B cell (primary cell): ENCODE measurements at regions not wholly inside any gene's neighbourhood (a gene's known extent, or its start where the extent isn't known, plus 50 kb on each side); places are given as distances from the start of the nearest gene placed in this dataset.

Experiments
- ATAC-seq: fragments of 200-7000 bp; cut with Tn5 transposase; one replicate; pipeline ENCODE4 v1.10.0; 2021; ENCODE audit warnings: low read depth, mild to moderate bottlenecking, moderate number of reproducible peaks, moderate library complexity
- CTCF ChIA-PET: fragments of 350-600 bp; sonication (Branson Sonifier 250); formaldehyde crosslinking; loops from one replicate; lab custom pipeline; 2021; ENCODE audit warnings: antibody characterized with exemption, inconsistent platforms; lab: Charles Lee
- POLR2A ChIA-PET: fragments of 350-600 bp; sonication (Branson Sonifier 250); formaldehyde crosslinking; loops from one replicate; lab custom pipeline; 2021; ENCODE audit warnings: antibody characterized with exemption; lab: Charles Lee
- DNase-seq: peaks from one replicate; pipeline ENCODE4 v3.0.0; 2013
- H2AFZ ChIP-seq: 2 replicates; pipeline ENCODE4 v1.6.1; 2012; ENCODE audit warnings: mild to moderate bottlenecking, low read depth, low read length; ENCODE audit not compliant: insufficient read depth, poor library complexity, severe bottlenecking
- H3K27ac ChIP-seq, 2 donors: 1 replicate in 1 of 2; 2 replicates in 1 of 2; pipeline ENCODE4 v1.5.1; 2012 to 2013; ENCODE audit warnings: low read length in 2 of 2, mild to moderate bottlenecking in 2 of 2, moderate library complexity in 1 of 2
- H3K27me3 ChIP-seq, 4 experiments: fragments of 200-600 bp in 1 of 4; sonication (generic) in 1 of 4; replicated peaks in 1 of 4; 1 replicate in 2 of 4; 2 replicates in 2 of 4; pipeline versions ENCODE4 v1.6.1 to v1.7.0; 2013 to 2016; ENCODE audit warnings: low read length in 3 of 4, mild to moderate bottlenecking in 2 of 4, mixed read lengths in 1 of 4, moderate library complexity in 1 of 4; ENCODE audit not compliant: insufficient read depth in 4 of 4, control insufficient read depth in 3 of 4; ENCODE audit errors: control extremely low read depth in 1 of 4
- H3K36me3 ChIP-seq, 2 experiments: replicated peaks in 1 of 2; 1 replicate in 1 of 2; 2 replicates in 1 of 2; pipeline versions ENCODE4 v1.6.1 to v1.7.1; 2013; ENCODE audit warnings: low read length in 1 of 2; ENCODE audit not compliant: insufficient read depth in 2 of 2, control insufficient read depth in 1 of 2; ENCODE audit errors: control extremely low read depth in 1 of 2, extremely low read depth in 1 of 2
- H3K4me1 ChIP-seq, 2 donors: fragments of 200-600 bp in 1 of 2; sonication (generic) in 1 of 2; 1 replicate in 1 of 2; 2 replicates in 1 of 2; pipeline versions ENCODE4 v1.5.1 to v1.6.1; 2013 to 2017; ENCODE audit warnings: low read length in 2 of 2; ENCODE audit not compliant: control insufficient read depth in 2 of 2, insufficient read depth in 2 of 2
- H3K4me2 ChIP-seq: replicated peaks from 2 replicates; pipeline ENCODE3; 2012; ENCODE audit warnings: mild to moderate bottlenecking, low read depth, low read length; ENCODE audit not compliant: poor library complexity, severe bottlenecking
- H3K4me3 ChIP-seq, 5 experiments: fragments of 200-600 bp in 1 of 5; sonication (generic) in 1 of 5; 1 replicate in 3 of 5; 2 replicates in 2 of 5; pipeline versions ENCODE4 v1.5.1 to v1.7.0; 2011 to 2016; ENCODE audit warnings: low read length in 4 of 5, mild to moderate bottlenecking in 4 of 5, low read depth in 2 of 5, control low read depth in 1 of 5, moderate library complexity in 1 of 5; ENCODE audit not compliant: insufficient read depth in 1 of 5; ENCODE audit errors: control extremely low read depth in 1 of 5, extremely low read depth in 1 of 5
- H3K79me2 ChIP-seq: fragments of 200-600 bp; sonication (generic); one replicate; pipeline ENCODE4 v1.6.0; 2016; ENCODE audit warnings: low read length; ENCODE audit not compliant: control insufficient read depth, insufficient read depth
- H3K9ac ChIP-seq: fragments of 200-600 bp; sonication (generic); 2 replicates; pipeline ENCODE4 v1.6.1; 2017; ENCODE audit warnings: mild to moderate bottlenecking, low read length, moderate library complexity
- H3K9me3 ChIP-seq, 3 donors: one replicate each; pipeline versions ENCODE4 v1.6.1 to v1.7.1; 2013; ENCODE audit warnings: low read length in 2 of 3; ENCODE audit not compliant: control insufficient read depth in 2 of 3, insufficient read depth in 1 of 3; ENCODE audit errors: control extremely low read depth in 1 of 3
- H4K20me1 ChIP-seq: 2 replicates; pipeline ENCODE4 v1.6.0; 2012; ENCODE audit warnings: mild to moderate bottlenecking, low read length; ENCODE audit not compliant: insufficient read depth, control insufficient read depth, poor library complexity, severe bottlenecking
- H3K27ac Mint-ChIP-seq: one replicate; pipeline ENCODE4 v1.8.0; 2021; ENCODE audit warnings: mixed read lengths
- H3K27me3 Mint-ChIP-seq: one replicate; pipeline ENCODE4 v1.8.0; 2021; ENCODE audit warnings: mixed read lengths
- H3K4me1 Mint-ChIP-seq: one replicate; pipeline ENCODE4 v1.8.0; 2021; ENCODE audit warnings: mixed read lengths
- H3K4me3 Mint-ChIP-seq: one replicate; pipeline ENCODE4 v1.8.0; 2021; ENCODE audit warnings: mixed read lengths
- H3K9me3 Mint-ChIP-seq: one replicate; pipeline ENCODE4 v1.8.0; 2022; ENCODE audit warnings: mixed read lengths; ENCODE audit not compliant: insufficient read depth
- EZH2 ChIP-seq: IDR thresholded peaks from 2 replicates; pipeline ENCODE4 v1.6.1; 2012; ENCODE audit warnings: borderline replicate concordance, low read depth, mild to moderate bottlenecking, moderate library complexity, low read length; ENCODE audit not compliant: insufficient read depth, poor library complexity, severe bottlenecking
- WGBS: methylation state at CpG from one replicate; pipeline ENCODE4 v1.1.5; 2013; ENCODE audit warnings: missing lambda C conversion rate; ENCODE audit not compliant: insufficient coverage; 5-methylcytosine and 5-hydroxymethylcytosine counted together
- intact Hi-C: fragments of 100-400 bp; cut with micrococcal nuclease; formaldehyde crosslinking; loops from one replicate; pipeline ENCODE4 v1.10.0; 2022
- TF ChIP-seq, protein P1 (sequence below): fragments of 200-600 bp; IDR thresholded peaks from one replicate; pipeline ENCODE4 v1.8.0; 2022; ENCODE audit warnings: antibody characterized with exemption, mild to moderate bottlenecking

DNA sequence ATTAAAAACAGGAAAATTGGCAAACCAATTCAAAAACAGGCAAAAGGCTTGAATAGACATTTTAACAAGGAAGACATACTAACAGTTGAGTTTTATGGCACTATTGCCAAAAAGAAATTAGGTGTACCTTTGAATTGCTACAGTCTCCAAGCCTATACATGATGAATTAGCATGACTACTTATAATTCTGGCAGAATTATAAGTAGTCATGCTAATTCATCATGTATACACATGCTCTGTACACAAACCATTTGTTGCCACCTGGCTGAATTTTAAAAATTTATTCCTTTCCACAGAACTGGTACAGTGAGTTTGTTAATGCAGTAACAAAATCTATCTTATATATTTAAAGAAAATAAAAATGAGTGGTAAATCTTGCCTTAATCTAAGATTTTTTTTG lies 1332.0 kb upstream of the CRIM1 start:
- no peak overlapping the region for H3K4me3 ChIP-seq
- ChIA-PET CTCF (no interaction called here), POLR2A (no interaction called here)
- no peak overlapping the region for H3K4me3 Mint-ChIP-seq
- H3K4me1 ChIP-seq = no peaks in the 10 kb centered on the region
- ATAC-seq (no peak), DNase-seq (no peak)
- H3K4me1 Mint-ChIP-seq = no peaks in the 10 kb centered on the region
- no peak overlapping the region for H2AFZ ChIP-seq
- H3K4me2 ChIP-seq = no peak overlapping the region
- no peaks in the 10 kb centered on the region for H3K27me3 Mint-ChIP-seq
- TF ChIP-seq, protein P1, sequence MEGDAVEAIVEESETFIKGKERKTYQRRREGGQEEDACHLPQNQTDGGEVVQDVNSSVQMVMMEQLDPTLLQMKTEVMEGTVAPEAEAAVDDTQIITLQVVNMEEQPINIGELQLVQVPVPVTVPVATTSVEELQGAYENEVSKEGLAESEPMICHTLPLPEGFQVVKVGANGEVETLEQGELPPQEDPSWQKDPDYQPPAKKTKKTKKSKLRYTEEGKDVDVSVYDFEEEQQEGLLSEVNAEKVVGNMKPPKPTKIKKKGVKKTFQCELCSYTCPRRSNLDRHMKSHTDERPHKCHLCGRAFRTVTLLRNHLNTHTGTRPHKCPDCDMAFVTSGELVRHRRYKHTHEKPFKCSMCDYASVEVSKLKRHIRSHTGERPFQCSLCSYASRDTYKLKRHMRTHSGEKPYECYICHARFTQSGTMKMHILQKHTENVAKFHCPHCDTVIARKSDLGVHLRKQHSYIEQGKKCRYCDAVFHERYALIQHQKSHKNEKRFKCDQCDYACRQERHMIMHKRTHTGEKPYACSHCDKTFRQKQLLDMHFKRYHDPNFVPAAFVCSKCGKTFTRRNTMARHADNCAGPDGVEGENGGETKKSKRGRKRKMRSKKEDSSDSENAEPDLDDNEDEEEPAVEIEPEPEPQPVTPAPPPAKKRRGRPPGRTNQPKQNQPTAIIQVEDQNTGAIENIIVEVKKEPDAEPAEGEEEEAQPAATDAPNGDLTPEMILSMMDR = no peak
- no peak for TF ChIP-seq EZH2
- no peak overlapping the region for H3K27ac Mint-ChIP-seq
- no peaks in the 10 kb centered on the region for H3K9me3 Mint-ChIP-seq
- no peaks in the 10 kb centered on the region for H4K20me1 ChIP-seq
- H3K36me3 ChIP-seq = no peaks in the 10 kb centered on the region
- intact Hi-C loops = no loop called here
- H3K27ac ChIP-seq = no peak overlapping the region
- no peaks in the 10 kb centered on the region for H3K27me3 ChIP-seq
- H3K9ac ChIP-seq = no peak overlapping the region
- no peaks in the 10 kb centered on the region for H3K9me3 ChIP-seq
- no peaks in the 10 kb centered on the region for H3K79me2 ChIP-seq

DNA sequence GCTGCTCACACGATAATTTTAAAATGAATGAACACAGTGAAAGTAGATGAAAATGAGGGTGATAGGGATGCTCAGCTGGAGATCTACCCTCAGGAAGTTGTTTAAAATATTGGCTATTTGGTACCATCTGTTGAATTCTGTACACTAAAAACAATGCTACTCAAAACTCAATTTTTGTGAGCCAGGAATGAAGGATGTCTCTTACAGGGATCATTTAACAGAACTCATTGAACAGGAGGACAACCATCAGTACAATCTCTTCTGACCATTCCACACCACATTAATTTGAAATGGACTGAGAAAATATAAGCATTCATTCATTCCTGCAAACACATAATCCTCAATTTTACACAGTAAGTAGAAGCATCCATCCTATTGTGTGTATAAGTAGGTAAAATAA lies 1355.1 kb upstream of the CRIM1 start:
- Mint-ChIP-seq H3K27ac (no peak overlapping the region), H3K4me3 (no peak overlapping the region), H3K9me3 (no peaks in the 10 kb centered on the region), H3K27me3 (no peaks in the 10 kb centered on the region), H3K4me1 (no peaks in the 10 kb centered on the region)
- Histone ChIP-seq H4K20me1 (no peaks in the 10 kb centered on the region), H3K9me3 (no peaks in the 10 kb centered on the region), H3K27me3 (no peaks in the 10 kb centered on the region), H3K4me2 (no peak overlapping the region), H2AFZ (no peak overlapping the region), H3K27ac (no peak overlapping the region), H3K4me1 (no peaks in the 10 kb centered on the region), H3K36me3 (no peaks in the 10 kb centered on the region), H3K9ac (no peak overlapping the region), H3K79me2 (no peaks in the 10 kb centered on the region), H3K4me3 (no peak overlapping the region)
- WGBS = no CpG with 5 or more reads among the region's 1 CpG
- TF ChIP-seq, protein P1 = no peak
- TF ChIP-seq EZH2 = no peak
- ChIA-PET POLR2A (no interaction called here), CTCF (no interaction called here)
- no peak for ATAC-seq
- no peak for DNase-seq
- intact Hi-C loops = no loop called here
